WTC11 (cell line): ENCODE measurements at regions not wholly inside any gene's neighbourhood (a gene's known extent, or its start where the extent isn't known, plus 50 kb on each side); places are given as distances from the start of the nearest gene placed in this dataset.

Experiments used
- ATAC-seq: fragments of 200-7000 bp; cut with Tn5 transposase; 2 replicates; pipeline ENCODE4 v1.10.0; 2021; ENCODE audit warnings: mild to moderate bottlenecking, moderate library complexity
- CTCF ChIA-PET: fragments of 300-600 bp; sonication (Branson Sonifier 250); formaldehyde crosslinking; loops from one replicate; lab custom pipeline; 2021; ENCODE audit warnings: antibody characterized with exemption; lab: Charles Lee
- POLR2A ChIA-PET: fragments of 350-600 bp; sonication (Branson Sonifier 250); formaldehyde crosslinking; loops from one replicate; lab custom pipeline; 2021; ENCODE audit warnings: antibody characterized with exemption; lab: Charles Lee
- DNase-seq: peaks from one replicate; pipeline ENCODE4 v3.0.0; 2021; ENCODE audit warnings: low spot score
- H3K27ac Mint-ChIP-seq: 2 replicates; pipeline ENCODE4 v1.8.0; 2021; ENCODE audit warnings: mixed read lengths
- H3K27me3 Mint-ChIP-seq: 2 replicates; pipeline ENCODE4 v1.8.0; 2021; ENCODE audit warnings: low read depth, mild to moderate bottlenecking, moderate library complexity, mixed read lengths
- H3K36me3 Mint-ChIP-seq: 2 replicates; pipeline ENCODE4 v1.8.0; 2021; ENCODE audit warnings: mixed read lengths
- H3K4me1 Mint-ChIP-seq: 2 replicates; pipeline ENCODE4 v1.8.0; 2022; ENCODE audit warnings: mixed read lengths
- H3K4me3 Mint-ChIP-seq: 2 replicates; pipeline ENCODE4 v1.8.0; 2021; ENCODE audit warnings: mild to moderate bottlenecking, moderate library complexity, mixed read lengths
- H3K9me3 Mint-ChIP-seq: 2 replicates; pipeline ENCODE4 v1.8.0; 2021; ENCODE audit warnings: mixed read lengths
- IRF2 ChIP-seq: sonication (generic); formaldehyde crosslinking; IDR thresholded peaks from 2 replicates; pipeline ENCODE4 v1.8.0; 2022; ENCODE audit warnings: low read depth, missing genetic modification reagents, borderline replicate concordance
- JUN ChIP-seq: sonication (generic); formaldehyde crosslinking; IDR thresholded peaks from 2 replicates; pipeline ENCODE4 v1.8.0; 2023; ENCODE audit warnings: mild to moderate bottlenecking, missing genetic modification reagents
- SMAD3 ChIP-seq: sonication (generic); formaldehyde crosslinking; IDR thresholded peaks from 2 replicates; pipeline ENCODE4 v1.8.0; 2022; ENCODE audit warnings: missing genetic modification reagents, mild to moderate bottlenecking, borderline replicate concordance
- SP1 ChIP-seq: sonication (generic); formaldehyde crosslinking; conservative IDR thresholded peaks from 2 replicates; pipeline ENCODE4 v1.8.1; 2022; ENCODE audit warnings: missing genetic modification reagents
- TEAD1 ChIP-seq: sonication (generic); formaldehyde crosslinking; IDR thresholded peaks from 2 replicates; pipeline ENCODE4 v1.8.0; 2022; ENCODE audit warnings: mild to moderate bottlenecking, missing genetic modification reagents
- ZNF232 ChIP-seq: sonication (generic); formaldehyde crosslinking; IDR thresholded peaks from 2 replicates; pipeline ENCODE4 v1.8.0; 2022; ENCODE audit warnings: mild to moderate bottlenecking, missing genetic modification reagents
- ZNF263 ChIP-seq: sonication (generic); formaldehyde crosslinking; IDR thresholded peaks from 2 replicates; pipeline ENCODE4 v1.8.1; 2022; ENCODE audit warnings: low read depth, mild to moderate bottlenecking, moderate library complexity, missing genetic modification reagents
- TF ChIP-seq, protein P1 (sequence below): sonication (generic); formaldehyde crosslinking; conservative IDR thresholded peaks from 2 replicates; pipeline ENCODE4 v1.8.1; 2023; ENCODE audit warnings: mild to moderate bottlenecking, low read depth, missing genetic modification reagents, moderate library complexity
- TF ChIP-seq, protein P2 (sequence below): sonication (generic); formaldehyde crosslinking; IDR thresholded peaks from 2 replicates; pipeline ENCODE4 v1.8.1; 2022; ENCODE audit warnings: mild to moderate bottlenecking, missing genetic modification reagents, moderate library complexity, borderline replicate concordance
- TF ChIP-seq, protein P3 (sequence below): fragments of 250-450 bp; sonication (Bioruptor Pico); IDR thresholded peaks from 2 replicates; pipeline ENCODE4 v1.9.0; 2021; ENCODE audit warnings: mild to moderate bottlenecking, borderline replicate concordance
- TF ChIP-seq, protein P4 (sequence below): sonication (generic); formaldehyde crosslinking; IDR thresholded peaks from 2 replicates; pipeline ENCODE4 v1.8.1; 2023; ENCODE audit warnings: mild to moderate bottlenecking, missing genetic modification reagents, moderate library complexity
- TF ChIP-seq, protein P5 (sequence below): sonication (generic); formaldehyde crosslinking; IDR thresholded peaks from 2 replicates; pipeline ENCODE4 v1.8.1; 2023; ENCODE audit warnings: mild to moderate bottlenecking, moderate library complexity, missing genetic modification reagents
- TF ChIP-seq, protein P6 (sequence below): fragments of 250-450 bp; sonication (Bioruptor Pico); IDR thresholded peaks from 2 replicates; pipeline ENCODE4 v1.9.0; 2021; ENCODE audit warnings: moderate library complexity, mild to moderate bottlenecking, inconsistent platforms, borderline replicate concordance
- TF ChIP-seq, protein P7 (sequence below): fragments of 250-450 bp; sonication (Bioruptor Pico); IDR thresholded peaks from 2 replicates; pipeline ENCODE4 v1.9.0; 2021; ENCODE audit warnings: mild to moderate bottlenecking
- TF ChIP-seq, protein P8 (sequence below): sonication (generic); formaldehyde crosslinking; IDR thresholded peaks from 2 replicates; pipeline ENCODE4 v1.8.1; 2023; ENCODE audit warnings: mild to moderate bottlenecking, missing genetic modification reagents
- TF ChIP-seq, protein P9 (sequence below): sonication (generic); formaldehyde crosslinking; conservative IDR thresholded peaks from 2 replicates; pipeline ENCODE4 v1.8.1; 2022; ENCODE audit warnings: mild to moderate bottlenecking, missing genetic modification reagents
- TF ChIP-seq, protein P10 (sequence below): sonication (generic); formaldehyde crosslinking; IDR thresholded peaks from 2 replicates; pipeline ENCODE4 v1.8.0; 2022; ENCODE audit warnings: mild to moderate bottlenecking, missing genetic modification reagents

DNA sequence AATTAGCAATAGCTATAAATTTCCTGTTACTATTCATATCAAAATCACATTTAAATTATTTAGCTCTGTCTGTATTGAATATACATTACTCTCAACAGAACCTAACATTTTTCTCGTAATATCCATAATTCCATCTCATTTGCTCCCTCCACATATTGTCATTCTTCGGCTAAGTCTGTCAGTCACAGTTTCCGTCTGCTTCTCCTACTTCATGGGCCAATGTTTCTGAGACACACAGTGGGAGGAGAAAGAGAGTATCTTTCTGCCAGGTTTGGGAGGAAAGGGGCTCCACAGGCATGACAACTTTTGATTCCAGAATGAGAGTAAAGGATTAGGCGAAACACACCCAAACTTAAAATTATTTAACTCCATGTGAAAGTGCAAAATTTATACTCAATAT is 273.1 kb upstream of the SMIM21 start (continued):
- TF ChIP-seq ZNF263 (CRISPR knock-in tag) (no peak), ZNF232 (CRISPR knock-in tag) (no peak), JUN (CRISPR knock-in tag) (no peak)
- TF ChIP-seq, protein P1, sequence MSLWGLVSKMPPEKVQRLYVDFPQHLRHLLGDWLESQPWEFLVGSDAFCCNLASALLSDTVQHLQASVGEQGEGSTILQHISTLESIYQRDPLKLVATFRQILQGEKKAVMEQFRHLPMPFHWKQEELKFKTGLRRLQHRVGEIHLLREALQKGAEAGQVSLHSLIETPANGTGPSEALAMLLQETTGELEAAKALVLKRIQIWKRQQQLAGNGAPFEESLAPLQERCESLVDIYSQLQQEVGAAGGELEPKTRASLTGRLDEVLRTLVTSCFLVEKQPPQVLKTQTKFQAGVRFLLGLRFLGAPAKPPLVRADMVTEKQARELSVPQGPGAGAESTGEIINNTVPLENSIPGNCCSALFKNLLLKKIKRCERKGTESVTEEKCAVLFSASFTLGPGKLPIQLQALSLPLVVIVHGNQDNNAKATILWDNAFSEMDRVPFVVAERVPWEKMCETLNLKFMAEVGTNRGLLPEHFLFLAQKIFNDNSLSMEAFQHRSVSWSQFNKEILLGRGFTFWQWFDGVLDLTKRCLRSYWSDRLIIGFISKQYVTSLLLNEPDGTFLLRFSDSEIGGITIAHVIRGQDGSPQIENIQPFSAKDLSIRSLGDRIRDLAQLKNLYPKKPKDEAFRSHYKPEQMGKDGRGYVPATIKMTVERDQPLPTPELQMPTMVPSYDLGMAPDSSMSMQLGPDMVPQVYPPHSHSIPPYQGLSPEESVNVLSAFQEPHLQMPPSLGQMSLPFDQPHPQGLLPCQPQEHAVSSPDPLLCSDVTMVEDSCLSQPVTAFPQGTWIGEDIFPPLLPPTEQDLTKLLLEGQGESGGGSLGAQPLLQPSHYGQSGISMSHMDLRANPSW, result no peak
- TF ChIP-seq, protein P2, sequence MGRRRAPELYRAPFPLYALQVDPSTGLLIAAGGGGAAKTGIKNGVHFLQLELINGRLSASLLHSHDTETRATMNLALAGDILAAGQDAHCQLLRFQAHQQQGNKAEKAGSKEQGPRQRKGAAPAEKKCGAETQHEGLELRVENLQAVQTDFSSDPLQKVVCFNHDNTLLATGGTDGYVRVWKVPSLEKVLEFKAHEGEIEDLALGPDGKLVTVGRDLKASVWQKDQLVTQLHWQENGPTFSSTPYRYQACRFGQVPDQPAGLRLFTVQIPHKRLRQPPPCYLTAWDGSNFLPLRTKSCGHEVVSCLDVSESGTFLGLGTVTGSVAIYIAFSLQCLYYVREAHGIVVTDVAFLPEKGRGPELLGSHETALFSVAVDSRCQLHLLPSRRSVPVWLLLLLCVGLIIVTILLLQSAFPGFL (CRISPR knock-in tag), result no peak
- TF ChIP-seq, protein P3, sequence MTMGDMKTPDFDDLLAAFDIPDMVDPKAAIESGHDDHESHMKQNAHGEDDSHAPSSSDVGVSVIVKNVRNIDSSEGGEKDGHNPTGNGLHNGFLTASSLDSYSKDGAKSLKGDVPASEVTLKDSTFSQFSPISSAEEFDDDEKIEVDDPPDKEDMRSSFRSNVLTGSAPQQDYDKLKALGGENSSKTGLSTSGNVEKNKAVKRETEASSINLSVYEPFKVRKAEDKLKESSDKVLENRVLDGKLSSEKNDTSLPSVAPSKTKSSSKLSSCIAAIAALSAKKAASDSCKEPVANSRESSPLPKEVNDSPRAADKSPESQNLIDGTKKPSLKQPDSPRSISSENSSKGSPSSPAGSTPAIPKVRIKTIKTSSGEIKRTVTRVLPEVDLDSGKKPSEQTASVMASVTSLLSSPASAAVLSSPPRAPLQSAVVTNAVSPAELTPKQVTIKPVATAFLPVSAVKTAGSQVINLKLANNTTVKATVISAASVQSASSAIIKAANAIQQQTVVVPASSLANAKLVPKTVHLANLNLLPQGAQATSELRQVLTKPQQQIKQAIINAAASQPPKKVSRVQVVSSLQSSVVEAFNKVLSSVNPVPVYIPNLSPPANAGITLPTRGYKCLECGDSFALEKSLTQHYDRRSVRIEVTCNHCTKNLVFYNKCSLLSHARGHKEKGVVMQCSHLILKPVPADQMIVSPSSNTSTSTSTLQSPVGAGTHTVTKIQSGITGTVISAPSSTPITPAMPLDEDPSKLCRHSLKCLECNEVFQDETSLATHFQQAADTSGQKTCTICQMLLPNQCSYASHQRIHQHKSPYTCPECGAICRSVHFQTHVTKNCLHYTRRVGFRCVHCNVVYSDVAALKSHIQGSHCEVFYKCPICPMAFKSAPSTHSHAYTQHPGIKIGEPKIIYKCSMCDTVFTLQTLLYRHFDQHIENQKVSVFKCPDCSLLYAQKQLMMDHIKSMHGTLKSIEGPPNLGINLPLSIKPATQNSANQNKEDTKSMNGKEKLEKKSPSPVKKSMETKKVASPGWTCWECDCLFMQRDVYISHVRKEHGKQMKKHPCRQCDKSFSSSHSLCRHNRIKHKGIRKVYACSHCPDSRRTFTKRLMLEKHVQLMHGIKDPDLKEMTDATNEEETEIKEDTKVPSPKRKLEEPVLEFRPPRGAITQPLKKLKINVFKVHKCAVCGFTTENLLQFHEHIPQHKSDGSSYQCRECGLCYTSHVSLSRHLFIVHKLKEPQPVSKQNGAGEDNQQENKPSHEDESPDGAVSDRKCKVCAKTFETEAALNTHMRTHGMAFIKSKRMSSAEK, result no peak
- TF ChIP-seq, protein P4, sequence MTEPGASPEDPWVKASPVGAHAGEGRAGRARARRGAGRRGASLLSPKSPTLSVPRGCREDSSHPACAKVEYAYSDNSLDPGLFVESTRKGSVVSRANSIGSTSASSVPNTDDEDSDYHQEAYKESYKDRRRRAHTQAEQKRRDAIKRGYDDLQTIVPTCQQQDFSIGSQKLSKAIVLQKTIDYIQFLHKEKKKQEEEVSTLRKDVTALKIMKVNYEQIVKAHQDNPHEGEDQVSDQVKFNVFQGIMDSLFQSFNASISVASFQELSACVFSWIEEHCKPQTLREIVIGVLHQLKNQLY (CRISPR knock-in tag), result no peak
- TF ChIP-seq, protein P5, sequence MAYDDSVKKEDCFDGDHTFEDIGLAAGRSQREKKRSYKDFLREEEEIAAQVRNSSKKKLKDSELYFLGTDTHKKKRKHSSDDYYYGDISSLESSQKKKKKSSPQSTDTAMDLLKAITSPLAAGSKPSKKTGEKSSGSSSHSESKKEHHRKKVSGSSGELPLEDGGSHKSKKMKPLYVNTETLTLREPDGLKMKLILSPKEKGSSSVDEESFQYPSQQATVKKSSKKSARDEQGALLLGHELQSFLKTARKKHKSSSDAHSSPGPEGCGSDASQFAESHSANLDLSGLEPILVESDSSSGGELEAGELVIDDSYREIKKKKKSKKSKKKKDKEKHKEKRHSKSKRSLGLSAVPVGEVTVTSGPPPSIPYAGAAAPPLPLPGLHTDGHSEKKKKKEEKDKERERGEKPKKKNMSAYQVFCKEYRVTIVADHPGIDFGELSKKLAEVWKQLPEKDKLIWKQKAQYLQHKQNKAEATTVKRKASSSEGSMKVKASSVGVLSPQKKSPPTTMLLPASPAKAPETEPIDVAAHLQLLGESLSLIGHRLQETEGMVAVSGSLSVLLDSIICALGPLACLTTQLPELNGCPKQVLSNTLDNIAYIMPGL (CRISPR knock-in tag), result no peak
- TF ChIP-seq, protein P6, sequence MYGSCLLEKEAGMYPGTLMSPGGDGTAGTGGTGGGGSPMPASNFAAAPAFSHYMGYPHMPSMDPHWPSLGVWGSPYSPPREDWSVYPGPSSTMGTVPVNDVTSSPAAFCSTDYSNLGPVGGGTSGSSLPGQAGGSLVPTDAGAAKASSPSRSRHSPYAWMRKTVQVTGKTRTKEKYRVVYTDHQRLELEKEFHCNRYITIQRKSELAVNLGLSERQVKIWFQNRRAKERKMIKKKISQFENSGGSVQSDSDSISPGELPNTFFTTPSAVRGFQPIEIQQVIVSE (CRISPR knock-in tag), result no peak

DNA sequence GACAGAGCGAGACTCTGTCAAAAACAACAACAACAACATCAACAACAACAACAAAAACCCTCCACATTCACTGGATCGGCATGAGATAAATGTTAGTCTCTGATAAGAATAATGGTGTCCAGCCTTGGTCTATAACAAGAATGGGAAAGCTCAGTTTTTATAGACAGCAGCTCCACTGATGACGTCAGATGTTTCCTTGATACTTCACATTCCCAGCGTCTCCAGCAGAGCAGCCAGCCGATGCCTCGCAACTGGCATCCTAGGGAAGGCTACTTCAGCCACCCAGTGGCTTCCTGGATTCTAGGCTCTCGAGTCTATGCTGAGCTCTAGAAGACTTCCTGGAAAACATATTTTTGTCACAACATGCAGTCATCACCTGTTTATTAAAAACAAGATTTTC is 271.4 kb upstream of the SMIM21 start:
- CTCF ChIA-PET, result no interaction called here
- TF ChIP-seq TEAD1 (CRISPR knock-in tag) (no peak), SMAD3 (CRISPR knock-in tag) (no peak), SP1 (CRISPR knock-in tag) (no peak), IRF2 (CRISPR knock-in tag) (no peak)
- TF ChIP-seq, protein P4 (CRISPR knock-in tag), result no peak
- TF ChIP-seq, protein P7, sequence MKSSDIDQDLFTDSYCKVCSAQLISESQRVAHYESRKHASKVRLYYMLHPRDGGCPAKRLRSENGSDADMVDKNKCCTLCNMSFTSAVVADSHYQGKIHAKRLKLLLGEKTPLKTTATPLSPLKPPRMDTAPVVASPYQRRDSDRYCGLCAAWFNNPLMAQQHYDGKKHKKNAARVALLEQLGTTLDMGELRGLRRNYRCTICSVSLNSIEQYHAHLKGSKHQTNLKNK (CRISPR knock-in tag), result no peak
- TF ChIP-seq, protein P8, sequence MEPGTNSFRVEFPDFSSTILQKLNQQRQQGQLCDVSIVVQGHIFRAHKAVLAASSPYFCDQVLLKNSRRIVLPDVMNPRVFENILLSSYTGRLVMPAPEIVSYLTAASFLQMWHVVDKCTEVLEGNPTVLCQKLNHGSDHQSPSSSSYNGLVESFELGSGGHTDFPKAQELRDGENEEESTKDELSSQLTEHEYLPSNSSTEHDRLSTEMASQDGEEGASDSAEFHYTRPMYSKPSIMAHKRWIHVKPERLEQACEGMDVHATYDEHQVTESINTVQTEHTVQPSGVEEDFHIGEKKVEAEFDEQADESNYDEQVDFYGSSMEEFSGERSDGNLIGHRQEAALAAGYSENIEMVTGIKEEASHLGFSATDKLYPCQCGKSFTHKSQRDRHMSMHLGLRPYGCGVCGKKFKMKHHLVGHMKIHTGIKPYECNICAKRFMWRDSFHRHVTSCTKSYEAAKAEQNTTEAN, result no peak
- TF ChIP-seq, protein P9, sequence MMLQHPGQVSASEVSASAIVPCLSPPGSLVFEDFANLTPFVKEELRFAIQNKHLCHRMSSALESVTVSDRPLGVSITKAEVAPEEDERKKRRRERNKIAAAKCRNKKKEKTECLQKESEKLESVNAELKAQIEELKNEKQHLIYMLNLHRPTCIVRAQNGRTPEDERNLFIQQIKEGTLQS (CRISPR knock-in tag), result no peak
- TF ChIP-seq, protein P1, result no peak
- TF ChIP-seq, protein P10, sequence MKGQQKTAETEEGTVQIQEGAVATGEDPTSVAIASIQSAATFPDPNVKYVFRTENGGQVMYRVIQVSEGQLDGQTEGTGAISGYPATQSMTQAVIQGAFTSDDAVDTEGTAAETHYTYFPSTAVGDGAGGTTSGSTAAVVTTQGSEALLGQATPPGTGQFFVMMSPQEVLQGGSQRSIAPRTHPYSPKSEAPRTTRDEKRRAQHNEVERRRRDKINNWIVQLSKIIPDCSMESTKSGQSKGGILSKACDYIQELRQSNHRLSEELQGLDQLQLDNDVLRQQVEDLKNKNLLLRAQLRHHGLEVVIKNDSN (CRISPR knock-in tag), result no peak

More for the DNA sequence above, 271.4 kb upstream of the SMIM21 start:
- DNase-seq (no peak), ATAC-seq (no peak)
- H3K9me3 Mint-ChIP-seq, result peaks cover 38% of the 10 kb centered on the region
- peaks cover 8% of the 10 kb centered on the region for H3K4me1 Mint-ChIP-seq
- POLR2A ChIA-PET, result no interaction called here
- no peak overlapping the region for H3K27ac Mint-ChIP-seq
- no peak overlapping the region for H3K4me3 Mint-ChIP-seq
- H3K27me3 Mint-ChIP-seq, result no peaks in the 10 kb centered on the region; the same call in 1 of the 2 replicates
- peaks cover 16% of the 10 kb centered on the region for H3K36me3 Mint-ChIP-seq
